HUDEP-2 (cell line): ENCODE measurements at regions not wholly inside any gene's neighbourhood (a gene's known extent, or its start where the extent isn't known, plus 50 kb on each side); places are given as distances from the start of the nearest gene placed in this dataset.
"Not testable (repeated sequence)": the region's sequence is repeated elsewhere in the genome, so short reads cannot be mapped to it uniquely, and the experiment has no call there.

Experiments used
- DNase-seq, 76 experiments: peaks; one replicate each; lab custom pipeline; 2025; ENCODE audit not compliant: unreplicated experiment in 76 of 76; lab: John Stamatoyannopoulos, UW

DNA sequence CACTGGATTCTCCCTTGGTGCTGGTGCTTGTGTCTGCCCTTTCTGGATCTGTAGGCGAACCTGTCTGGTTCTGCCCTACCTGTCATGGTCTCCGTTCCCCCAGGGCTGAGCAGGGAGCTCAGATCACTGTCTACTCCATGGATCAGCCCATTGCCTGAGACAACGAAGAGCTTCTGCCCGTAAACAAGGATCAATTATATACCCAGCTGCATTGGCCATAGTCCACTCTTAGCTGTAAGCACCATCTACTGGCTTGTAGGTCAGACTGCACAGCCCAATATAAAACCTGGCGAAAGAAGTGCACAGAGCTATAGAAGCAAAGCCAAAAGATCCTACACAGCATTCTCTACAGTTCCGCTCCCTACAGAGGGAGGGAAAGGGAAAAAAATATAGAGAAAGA is 181.5 kb upstream of the RPS23 start:
- no peak for DNase-seq

DNA sequence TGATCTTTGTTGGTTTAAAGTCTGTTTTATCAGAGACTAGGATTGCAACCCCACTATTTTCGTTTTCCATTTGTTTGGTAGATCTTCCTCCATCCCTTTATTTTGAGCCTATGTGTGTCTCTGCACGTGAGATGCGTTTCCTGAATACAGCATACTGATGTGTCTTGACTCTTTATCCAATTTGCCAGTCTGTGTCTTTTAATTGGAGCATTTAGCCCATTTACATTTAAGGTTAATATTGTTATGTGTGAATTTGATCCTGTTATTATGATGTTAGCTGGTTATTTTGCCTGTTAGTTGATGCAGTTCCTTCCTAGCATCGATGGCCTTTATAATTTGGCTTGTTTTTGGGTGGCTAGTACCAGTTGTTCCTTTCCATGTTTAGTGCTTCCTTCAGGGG is 177.2 kb upstream of the RPS23 start:
- not testable (repeated sequence) for DNase-seq

DNA sequence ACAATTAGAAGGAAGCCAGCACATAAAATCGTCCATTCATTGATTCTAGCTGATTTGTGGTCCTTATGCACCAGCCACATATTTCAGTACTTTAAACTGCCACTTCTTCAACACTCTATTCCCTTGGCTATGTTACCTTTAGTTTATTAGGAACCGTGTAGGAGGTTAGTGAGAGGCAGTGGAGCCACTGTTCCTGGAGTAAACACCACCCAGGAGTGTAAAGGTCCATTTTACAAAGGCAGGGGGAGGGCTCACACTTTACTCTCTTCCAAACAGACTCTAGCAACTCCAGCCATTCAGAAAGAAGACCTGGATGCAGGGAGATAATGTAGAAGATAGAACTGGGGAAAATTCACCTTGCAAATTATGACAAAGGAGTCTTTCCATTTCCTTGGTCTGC is 170.2 kb upstream of the RPS23 start:
- no peak for DNase-seq

DNA sequence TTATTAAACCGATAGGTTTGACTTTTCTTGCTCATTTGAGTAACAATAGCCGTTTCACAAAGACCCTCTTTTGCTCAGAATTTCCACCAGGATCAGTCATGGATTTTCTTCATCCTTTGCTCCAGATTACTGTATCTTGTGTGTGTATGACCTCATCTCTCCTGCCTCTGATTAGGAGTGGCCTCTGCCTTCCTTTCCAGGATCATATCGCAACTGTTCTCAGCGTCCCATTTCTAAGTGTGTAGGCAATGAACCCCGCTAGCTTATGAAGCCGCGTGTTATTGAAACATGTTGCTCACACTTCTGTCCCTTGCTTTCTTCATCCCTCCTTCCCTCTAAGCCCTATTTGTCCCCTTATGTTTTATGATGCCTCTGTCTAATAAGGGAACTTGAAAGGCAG is 169.8 kb upstream of the RPS23 start:
- no peak for DNase-seq

DNA sequence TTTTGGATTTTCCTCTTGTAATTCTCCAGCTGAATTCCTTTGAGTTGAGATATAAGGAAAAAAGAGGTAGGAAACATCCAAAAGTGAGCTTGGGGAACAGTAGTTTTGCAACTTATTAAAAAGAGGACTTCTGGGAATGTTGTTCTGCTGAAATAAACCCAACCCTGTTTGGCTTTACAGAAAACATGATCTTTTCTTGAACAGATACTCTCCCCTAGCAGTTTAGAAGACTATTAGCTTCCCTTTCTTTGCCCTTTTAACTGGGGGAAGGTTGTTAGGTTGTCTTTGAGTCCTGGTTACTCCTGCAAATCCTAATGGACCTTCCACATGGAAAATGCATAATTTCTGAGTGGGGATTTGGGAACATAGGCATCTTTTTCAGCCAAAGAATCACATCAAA is 168.7 kb upstream of the RPS23 start:
- DNase-seq, result no peak

DNA sequence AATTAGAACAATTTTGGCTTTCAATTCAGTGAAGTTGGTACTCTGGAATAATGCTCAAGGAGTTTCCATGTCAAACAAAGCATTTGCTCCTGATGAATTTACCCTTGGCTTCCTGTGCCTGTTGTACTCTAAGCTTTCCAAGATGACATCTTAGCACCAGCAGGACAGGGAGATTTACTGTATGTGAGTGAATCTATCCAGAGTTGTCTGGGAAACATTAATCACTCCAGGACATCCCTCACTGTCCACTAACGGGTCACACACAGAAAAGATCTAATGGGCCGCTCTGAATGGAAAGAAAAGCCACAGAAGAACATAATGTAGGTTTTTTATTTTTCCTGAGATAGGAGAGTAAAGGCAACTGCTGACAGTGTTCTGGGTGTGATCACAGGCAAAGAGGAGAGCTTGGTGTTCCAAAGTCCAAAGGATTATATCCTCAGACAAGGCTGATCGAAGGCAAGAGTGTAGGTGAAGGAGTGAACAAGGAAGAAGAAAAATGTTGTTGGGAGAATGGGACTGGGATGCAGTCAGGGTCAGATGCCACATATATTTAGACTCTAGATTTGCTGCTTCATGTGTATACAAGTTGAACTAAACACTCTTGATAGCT is 167.7 kb upstream of the RPS23 start:
- no peak for DNase-seq

DNA sequence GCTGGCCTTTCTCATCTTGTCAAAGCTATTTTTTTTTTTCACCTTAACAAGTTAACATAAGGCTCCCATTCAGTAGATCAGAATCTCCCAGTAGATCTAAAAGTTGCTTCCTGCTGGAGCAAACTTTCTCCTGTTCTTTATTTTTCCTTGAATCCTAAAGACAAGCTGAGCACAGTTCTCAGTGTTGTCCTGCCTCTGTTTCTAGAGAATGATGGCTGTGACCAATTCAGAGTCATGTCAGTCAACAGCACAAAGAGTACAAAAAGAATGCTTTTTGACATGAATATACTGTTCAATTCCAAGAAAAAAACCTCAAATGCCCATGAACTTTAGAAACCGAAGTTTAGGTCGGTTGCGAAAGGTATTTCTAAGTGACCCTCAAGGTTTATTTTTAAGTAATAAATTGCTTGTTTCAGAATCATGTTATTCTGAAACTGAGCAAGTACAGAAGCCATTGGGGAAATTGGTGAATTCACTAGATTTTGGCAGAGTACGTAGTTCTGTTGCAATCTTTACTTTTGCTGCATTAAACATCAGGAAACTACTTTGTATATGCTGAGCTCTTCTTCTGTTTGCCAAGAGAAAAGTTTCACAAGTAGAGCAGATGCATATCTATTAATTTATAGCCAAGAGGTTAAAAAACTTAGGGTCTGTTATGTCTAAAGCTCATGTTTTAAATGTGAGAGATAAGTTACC is 161.7 kb upstream of the RPS23 start:
- DNase-seq, result no peak

DNA sequence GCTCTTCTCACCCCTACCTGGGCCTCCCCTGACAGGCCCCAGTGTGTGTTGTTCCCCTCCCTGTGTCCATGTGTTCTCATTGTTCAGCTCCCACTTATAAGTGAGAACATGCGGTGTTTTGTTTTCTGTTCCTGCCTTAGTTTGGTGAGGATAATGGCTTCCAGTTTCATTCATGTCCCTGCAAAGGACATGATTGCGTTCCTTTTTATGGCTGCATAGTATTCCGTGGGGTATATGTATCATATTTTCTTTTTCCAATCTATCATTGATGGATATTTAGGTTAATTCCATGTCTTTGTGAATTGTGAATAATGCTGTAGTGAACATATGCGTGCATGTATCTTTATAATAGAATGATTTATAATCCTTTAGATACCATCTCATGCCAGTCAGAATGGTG is 159.4 kb upstream of the RPS23 start:
- DNase-seq, result not testable (repeated sequence)

DNA sequence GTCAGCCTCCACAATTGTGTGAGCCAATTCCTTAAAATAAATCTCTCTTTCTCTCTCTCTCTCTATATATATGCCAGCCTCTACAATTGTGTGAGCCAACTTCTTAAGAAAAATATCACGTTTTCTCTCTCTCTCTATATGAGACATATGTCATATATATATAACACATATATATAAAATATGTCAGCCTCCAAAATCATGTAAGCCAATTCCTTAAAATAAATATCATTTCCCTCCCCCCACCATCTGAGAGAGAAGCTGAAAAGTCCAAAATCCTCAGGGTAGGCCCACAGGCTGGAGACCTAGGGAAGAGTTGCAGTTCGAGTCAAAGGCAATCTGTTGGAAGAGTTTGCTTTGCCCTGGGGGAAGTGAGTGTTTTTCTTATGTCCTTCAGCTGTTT is 158.1 kb upstream of the RPS23 start:
- DNase-seq, result no peak

DNA sequence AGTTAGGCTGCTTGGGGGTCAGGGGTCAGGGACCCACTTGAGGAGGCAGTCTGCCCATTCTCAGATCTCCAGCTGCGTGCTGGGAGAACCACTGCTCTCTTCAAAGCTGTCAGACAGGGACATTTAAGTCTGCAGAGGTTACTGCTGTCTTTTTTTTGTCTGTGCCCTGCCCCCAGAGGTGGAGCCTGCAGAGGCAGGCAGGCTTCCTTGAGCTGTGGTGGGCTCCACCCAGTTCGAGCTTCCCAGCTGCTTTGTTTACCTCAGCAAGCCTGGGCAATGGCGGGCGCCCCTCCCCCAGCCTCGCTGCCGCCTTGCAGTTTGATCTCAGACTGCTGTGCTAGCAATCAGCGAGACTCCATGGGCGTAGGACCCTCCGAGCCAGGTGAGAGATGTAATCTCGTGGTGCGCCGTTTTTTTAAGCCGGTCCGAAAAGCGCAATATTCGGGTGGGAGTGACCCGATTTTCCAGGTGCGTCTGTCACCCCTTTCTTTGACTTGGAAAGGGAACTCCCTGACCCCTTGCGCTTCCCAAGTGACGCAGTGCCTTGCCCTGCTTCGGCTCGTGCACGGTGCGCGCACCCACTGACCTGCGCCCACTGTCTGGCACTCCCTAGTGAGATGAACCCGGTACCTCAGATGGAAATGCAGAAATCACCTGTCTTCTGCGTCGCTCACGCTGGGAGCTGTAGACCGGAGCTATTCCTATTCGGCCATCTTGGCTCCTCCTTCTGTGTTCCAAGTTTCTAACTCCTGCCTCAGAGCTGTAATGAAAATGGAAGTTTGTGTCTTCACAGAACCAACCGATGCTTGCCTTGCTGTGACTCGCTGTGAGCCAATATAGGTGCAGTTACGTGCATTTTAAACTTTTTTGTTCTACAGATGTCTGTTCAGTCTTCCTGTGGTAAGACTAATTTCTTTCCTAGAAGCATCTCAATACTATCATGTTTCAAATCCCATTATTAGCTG is 156.8 kb upstream of the RPS23 start:
- not testable (repeated sequence) for DNase-seq

DNA sequence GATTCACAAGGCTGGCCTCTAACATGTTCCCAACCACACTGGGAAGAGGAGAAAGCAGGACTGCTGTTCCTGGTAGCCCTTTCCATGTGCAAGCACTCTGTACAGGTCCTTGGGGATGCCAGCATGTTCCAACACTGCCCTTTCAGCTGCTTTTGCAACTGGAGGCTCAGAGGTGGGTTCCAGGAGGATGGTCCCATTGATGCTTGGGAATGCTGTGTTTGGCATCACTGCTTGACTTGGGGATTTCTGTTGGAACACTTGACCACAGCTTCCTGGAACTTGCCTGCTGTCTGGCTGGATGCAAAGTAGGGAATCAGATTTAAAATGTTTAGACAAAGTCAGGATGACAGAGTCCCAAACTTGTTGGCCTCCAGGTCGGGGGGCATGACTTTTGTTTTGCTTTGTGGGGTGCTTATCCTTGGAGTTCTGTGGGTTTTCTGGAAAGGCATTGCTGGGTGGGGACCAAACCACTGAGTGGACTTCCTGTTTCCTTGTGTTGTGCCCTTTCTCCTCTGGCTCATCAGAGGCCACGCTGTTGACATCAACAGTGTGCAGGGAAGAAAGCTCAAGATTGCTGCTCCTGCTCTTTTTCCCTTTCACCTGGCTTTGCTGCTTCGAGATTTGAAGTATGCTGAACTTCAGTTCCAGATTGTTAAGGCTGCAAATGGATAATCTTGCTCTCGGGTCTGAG is 148.5 kb upstream of the RPS23 start:
- DNase-seq, result no peak

DNA sequence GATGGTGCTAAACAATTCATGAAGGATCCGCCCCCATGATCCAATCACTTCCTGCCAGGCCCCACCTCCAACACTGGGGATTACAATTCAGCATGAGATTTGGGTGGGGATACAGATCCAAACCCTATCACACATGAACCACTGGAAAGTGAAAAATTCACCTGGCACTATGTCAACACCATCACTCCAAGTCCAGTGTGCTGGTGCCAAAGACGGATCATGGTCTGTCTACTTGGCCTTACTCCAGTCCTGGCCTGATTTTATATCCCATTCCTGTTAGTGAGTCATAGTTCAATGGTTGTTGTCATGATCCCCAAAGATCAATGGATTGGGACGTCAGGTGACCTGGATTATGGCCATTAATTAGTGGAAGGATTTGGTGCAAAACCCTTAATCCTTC is 147.4 kb upstream of the RPS23 start:
- no peak for DNase-seq

DNA sequence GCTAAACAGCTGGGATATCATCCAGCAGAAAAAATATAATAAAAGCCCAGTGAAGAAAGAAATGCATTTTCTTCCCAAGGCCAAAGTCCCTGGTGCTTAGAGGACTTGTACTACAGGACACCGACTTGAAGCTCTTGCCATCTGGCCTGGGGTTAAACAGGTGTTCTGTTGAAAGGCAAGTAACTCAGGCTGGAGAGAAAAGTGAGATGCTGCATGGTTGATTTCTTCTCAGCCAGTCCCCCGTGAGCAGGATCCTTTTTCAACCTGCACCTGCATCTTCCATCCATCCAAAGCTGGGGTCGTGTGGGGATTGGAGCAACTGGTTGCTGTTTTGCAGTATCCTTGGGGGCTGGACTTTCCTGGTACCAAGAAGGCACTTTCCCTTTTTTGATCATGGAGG is 146.1 kb upstream of the RPS23 start:
- DNase-seq, result no peak

DNA sequence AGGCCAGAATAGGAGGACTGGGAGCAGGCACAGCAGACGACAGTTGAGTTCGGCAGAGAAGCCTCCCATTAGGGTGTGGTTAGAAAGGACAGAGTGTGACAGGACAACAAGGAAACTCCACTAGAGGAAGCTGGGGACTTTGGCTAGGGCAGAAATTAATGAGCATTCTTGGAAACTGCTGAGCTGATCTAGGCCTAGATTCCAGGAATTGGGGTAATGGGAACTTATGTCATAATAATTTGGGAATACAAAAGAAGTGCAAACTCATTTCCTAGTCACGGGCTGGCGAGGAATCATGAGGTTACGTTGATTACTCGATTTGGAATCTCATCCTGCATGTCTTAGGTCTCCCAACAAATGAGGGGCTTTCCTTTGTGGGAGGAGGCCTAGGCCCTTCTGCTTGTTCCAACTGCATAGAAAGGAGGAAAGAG is 144.6 kb upstream of the RPS23 start:
- DNase-seq, result no peak

DNA sequence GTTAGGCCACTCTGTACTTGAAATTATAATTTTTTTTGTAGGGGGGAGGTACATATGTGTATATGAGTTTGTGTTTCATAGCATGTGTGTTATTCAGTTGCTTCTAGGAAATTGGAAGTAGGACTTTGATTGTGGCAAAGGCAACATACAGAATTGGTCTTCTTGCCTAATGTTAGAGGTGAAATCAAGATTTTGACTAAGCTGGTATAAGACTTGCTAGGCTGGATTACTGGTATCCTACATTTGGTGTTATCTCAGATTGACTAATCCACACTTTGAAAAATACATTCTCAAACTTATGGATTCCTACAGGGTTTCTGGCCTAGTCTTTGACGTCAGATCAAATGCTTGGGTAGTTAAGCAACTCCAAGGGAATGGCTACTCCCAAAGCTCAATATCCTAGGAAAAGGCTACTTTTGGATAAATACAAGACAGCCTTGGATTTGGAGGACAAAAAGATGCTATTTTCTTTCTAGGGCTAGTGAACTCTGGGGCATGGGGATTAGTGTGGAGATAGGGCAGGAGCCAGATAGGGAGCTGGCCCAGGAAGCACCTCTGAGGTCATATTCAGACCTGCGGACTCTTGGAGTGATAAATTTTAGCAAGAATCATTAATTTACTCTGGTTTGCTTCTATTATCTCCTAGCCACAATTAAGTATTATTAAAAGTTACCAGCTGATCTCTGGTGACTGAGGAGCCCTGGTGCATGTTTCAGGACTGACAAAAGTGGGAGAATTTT is 144.0 kb upstream of the RPS23 start:
- DNase-seq, result no peak

DNA sequence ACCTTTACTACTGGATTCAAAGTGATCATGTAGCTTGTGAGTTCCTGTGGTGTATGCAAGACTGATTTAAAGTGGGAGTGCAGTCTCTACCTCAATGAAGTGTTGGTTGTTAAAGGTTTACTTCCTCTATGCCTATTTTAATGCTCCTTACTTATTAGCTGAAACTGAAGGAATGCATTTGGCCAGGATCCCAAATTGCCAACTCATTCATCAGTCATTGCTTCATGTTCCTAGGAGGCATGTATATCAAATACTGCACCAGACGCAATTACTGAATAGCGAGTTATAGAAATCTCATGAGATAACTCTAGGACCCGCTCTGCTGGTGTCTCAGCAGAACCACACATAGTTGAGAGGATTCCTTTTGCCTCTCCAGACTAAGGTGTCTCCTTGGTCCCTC is 143.0 kb upstream of the RPS23 start:
- no peak for DNase-seq

DNA sequence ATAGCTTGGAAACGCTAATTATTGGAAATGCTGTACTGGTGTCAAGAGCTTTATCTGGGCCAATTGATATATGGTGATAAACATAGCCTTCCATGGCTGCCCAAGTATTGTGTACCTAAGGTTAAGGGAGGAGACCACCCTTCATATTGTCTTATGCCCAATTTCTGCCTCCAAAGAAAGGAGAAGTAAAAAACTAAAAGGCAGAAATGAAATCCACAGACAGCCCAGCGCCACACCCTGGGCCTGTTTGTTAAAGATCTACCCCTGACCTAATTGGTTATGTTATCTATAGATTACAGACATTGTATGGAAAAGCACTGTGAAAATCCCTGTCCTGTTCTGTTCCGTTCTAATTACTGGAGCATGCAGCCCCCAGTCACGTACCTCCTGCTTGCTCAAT is 142.4 kb upstream of the RPS23 start:
- DNase-seq, result not testable (repeated sequence)

DNA sequence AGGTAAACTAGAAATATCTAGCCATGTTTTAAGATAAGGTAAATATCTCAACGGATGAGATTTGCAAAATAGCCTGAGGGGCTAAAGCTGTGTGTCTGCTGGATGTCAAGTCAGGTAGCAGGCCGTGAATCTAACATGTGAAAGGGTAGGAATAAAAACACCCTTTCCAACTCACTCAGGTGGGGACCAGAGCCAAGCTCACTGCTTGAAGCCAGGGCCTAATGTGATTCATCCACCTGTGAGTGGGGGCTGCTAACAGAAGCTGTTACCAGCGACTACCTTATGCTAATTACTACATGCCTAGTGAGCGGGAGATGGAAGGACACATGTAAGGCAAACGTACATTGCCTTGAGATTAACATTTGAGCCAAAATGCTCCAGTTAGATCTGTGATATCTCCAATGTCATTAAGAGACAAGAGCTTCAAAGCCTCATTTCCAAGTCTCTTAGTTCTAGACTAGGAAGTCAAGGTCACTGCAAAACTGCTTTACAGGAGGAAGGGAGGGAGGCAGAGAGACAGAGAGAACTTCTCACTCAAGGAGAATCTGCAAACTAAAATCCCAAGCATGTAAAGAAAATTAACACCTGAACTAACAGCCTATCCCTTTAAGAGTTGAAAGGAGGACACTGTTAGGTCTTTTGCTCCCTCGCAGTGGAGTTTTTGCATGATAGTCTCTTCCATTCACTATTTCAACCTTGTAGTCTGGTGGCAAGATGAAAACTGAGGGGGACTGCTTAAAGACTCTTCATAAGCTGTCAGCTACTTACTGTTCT is 141.6 kb upstream of the RPS23 start:
- no peak for DNase-seq

DNA sequence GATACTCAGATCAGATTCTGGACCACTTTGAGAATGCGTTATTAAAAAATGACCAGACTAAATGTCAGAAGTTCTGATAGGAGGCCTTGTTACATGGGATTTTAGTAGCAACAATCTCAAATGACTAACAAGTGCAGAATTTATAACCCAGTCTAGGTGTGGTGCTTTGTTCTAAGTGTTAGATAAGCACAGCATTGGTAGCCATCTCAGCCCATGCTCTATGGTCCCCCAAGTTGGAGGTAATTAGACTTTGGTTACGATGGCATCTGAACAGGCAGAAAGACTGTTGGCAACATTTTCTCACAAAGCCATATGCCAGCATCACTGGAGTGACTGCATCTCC is 140.4 kb upstream of the RPS23 start:
- no peak for DNase-seq
